HG03342 (cell line): ENCODE measurements at regions not wholly inside any gene's neighbourhood (a gene's known extent, or its start where the extent isn't known, plus 50 kb on each side); places are given as distances from the start of the nearest gene placed in this dataset.

Experiments used
- ATAC-seq: cut with Tn5 transposase; IDR thresholded peaks from one replicate; pipeline ENCODE4 v1.9.1; 2021; ENCODE audit warnings: mild to moderate bottlenecking, moderate library complexity; ENCODE audit not compliant: unreplicated experiment

DNA sequence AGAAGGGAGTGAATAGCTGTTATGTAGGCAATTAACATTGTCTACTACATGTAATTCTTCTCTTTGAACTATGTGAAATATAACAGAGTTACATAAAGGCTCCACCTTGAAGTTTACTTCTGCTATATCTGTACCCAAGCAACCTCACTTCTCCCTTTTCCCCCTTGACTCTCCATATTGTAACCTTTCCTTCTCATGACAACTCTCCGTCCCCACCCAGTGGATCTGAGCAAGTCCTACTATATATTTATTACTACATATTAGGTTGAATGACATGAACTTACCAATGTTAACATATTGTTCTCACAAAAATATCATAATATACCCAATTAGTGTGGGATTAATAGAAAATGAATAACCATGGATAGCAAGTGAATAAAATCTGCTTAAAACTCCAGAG lies 93.2 kb upstream of the ATP8A1 start:
- peak; percentile 58 for ATAC-seq

DNA sequence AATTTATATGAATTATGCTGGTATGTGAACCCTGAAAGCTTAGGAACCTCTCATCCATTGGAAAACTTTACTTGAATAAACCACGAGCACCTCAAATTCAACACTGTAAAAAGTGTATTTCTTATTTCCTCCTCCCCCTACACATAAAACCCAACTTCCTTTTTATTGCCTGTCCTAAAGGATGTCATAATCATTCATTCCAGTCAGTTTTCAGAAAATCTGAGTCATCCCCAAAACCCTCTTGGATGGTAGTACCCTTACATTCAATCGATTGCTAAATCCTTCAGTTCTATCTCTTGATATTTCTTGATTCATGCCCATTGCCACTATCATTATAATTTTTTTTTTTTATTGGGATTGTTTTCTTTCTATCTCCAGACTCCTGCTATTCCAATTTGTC lies 91.1 kb upstream of the ATP8A1 start:
- ATAC-seq, result no peak

DNA sequence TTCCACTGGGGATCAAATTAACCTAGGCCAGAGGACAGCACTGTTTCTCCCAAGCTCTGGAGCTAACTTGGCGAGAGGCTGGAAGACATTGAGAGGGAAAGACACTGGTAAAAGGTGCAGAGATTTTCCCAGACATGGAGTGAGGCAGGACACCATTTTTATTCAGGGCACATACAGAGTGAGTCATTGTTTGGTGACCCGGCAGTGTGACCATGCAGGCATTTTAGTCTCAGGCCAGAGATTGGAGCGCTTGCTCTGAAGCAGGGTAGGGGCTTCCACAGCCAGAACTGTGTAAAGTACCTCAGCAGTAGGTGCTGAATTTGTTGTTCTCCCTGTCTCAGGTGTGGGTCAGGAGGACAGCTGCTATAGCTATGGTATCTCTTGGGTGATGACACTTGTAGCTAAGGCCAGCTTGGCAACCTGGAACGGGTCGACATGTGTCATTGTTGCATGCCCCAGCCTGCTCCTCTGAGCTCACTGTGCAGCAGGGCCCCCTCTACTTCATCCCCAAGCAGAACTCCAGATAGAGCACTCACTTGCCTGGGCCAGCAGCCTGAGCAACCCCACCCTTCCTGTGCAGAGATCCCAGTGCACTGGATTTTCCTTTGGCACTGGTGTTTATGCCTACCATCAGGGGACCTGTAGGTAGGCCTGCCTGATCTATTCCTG lies 79.8 kb upstream of the ATP8A1 start:
- no peak for ATAC-seq

DNA sequence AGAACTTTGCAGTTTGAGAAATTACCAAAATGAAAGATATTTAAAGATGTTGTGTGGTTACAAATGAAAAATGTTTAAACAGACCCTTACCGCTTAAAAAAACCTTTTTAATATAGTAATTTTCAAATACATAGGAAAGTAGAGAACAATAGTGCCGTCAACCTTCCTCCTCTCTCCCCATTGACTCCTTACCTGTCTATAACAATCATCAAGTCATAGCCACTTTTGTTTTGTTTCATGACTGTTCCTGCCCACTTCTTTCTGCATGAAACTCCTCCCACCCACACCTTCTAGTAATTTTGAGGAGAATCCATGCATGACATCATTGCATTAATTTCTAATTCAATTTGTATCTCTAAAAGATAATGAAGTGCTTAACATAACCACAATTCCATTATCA lies 76.5 kb upstream of the ATP8A1 start:
- ATAC-seq, result no peak

DNA sequence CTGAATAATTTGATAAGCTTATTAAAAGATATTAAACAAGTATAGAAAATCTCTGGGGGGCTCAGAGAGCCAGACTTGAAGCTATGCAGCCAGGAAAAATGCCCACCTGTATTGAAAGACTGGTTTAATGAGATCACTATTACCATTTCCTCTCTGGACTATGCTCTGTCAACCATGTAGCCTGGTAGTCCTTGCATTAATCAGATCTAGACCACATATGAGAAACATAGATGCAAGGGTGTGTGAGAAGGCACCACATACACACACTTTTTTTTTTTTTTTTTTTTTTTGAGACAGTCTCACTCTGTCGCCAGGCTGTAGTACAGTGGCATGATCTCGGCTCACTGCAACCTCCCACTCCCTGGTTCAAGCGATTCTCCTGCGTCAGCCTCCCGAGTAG lies 75.9 kb upstream of the ATP8A1 start:
- ATAC-seq, result no peak

DNA sequence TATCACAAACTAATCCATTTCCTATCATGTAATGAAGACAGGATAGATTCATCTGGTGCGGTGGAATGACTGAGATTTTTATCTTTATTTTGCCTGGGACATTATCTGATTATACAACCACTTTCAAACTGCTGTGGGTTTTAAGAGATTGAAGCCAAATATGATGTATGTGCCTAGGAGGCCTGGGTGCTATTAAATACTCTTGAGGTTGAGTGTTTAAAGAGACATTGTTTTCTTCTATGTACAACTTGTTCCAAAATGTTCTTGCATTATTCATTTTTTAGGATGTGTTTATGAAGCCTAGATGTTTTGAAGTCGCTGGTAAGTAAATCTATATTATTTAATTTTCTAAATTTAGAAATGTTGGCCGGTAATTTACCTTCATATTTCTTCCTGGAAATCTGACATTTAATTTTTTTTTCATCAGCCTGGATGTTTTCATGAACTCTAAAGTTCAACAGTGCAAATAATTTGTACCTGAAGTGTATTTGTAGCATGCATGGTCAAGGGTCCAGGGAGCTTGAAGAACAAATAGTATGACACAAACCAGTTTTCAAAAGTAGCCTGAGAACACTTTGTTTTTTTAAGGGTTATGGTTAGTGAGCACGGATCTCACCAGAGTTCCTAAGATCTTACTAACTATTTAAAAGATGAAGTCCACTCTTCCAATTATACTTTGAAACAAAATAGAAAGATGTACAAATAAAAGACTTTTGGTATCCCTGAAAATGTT lies 72.8 kb upstream of the ATP8A1 start:
- ATAC-seq, result no peak

DNA sequence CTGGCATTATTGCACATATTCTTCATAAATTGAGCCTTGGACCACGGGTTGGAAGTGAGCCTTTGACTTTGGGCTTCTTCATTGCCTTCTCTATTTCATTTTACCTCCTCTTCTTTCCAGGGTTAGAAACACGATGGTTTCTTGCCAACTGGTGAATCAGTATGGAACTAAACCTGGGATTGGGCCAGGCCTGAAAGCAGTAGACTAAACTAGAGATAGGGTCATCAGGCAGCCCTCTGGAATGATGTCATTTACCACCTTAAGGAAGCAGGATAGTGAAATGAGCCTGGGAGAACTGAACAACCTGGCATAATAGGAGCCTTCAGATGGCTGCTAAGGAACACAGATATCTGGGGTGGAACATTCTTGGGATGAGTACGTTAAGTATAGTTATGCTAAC lies 67.5 kb upstream of the ATP8A1 start:
- ATAC-seq, result no peak

DNA sequence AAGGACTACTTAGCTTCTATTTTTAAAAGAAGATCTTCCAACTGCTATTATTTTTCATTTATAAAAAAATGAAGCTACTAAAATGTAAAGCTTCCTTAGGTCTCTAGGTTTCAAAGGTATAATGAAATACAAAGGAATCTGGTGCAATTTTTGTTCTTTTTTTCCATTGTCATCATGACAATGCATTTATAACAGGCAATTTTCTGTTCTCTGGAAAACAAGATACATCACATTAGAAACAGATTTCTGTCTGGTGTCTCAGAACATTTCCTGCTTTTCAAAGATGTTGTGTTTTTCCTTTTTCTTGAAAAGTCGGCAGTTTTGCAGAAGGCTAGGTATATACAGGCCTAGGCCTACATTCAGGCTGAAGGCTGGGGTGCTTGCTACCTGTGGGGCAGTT lies 63.6 kb upstream of the ATP8A1 start:
- no peak for ATAC-seq

DNA sequence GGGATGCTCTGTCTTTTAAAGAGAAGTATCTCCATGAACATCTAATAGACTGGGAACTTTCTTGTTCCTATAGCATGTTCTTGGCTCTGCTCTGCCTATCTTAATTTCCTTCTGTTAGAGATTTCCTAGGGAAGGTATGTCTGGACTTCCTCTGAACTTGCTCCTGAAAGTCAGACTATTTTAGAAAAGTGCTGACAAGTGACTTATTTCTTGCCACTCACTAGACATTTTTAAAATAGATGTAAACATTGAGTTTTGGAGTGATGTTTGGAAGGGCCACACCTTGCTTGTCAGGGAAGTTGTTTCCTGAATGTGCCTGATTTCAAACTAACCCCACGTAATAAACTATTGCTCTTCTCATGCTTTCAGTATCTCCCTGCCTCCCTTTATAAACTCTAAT lies 62.4 kb upstream of the ATP8A1 start:
- no peak for ATAC-seq

DNA sequence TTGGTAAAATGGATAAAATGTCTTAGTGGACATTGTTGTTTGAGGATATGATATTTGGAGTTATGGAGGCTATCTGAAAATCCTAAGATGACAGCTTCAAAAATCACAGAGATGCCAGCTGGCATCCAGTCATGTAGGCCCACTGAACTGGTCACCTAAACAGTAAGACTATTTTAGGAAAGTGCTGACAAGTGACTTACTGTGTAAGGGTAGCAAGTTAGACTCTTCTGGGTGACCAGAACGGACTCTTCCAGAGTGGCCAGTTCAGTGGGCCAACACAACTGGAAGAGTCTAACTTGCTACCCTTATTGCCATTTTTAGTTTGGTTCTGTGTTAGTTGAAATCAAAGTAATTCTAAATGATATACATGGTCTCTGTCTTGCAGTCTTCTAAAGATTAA lies 61.4 kb upstream of the ATP8A1 start:
- ATAC-seq, result no peak

DNA sequence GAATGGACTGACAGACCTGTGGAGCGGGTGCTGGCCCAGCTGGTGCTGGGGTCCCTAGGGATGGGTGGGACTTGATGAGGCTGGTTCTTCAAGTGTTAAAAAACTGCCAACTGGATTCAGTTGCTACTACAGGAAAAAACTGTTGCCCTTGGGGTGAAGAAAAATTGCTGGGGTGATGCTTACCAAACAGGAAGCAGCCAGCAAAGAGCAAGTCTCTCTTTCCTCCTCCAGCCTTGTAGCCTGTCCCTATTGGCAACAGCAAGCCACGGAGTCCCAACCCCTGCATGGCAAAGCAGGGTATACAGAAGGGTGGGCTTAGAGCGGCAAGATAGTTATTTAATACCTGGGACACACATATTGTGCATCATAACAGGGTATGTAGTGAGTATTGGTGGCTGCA lies 60.1 kb upstream of the ATP8A1 start:
- no peak for ATAC-seq

DNA sequence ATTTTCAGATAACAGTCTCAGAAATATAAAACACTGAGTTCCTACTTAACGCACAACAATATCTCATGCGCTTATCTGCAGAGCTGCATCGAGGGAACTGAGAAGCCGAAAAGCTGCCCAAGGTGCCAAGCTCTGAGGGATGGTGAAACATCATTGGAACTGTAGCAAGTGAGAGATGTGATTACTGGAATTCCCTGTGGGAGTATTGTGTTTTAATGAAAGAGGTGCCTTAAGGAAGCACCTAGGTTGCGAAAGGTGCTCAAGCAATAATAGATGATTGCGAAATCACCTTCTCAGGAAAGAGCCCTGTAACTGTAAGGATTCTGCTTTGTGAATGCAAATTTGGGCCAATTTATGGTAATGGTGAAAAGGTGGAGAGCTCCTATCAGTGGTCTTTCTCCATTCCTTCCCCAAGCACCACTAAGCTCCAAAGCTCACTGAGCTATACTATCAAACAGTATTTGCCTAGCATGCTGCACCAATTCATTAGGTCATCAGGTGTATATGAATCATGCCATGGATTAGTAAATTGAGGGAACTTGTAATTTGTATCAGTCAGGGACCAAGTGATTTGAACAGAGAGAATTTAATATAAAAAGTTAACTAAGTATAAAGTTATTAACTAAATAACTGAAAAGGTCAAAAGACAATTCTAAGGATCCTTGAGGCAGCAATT lies 59.0 kb upstream of the ATP8A1 start:
- ATAC-seq, result no peak

DNA sequence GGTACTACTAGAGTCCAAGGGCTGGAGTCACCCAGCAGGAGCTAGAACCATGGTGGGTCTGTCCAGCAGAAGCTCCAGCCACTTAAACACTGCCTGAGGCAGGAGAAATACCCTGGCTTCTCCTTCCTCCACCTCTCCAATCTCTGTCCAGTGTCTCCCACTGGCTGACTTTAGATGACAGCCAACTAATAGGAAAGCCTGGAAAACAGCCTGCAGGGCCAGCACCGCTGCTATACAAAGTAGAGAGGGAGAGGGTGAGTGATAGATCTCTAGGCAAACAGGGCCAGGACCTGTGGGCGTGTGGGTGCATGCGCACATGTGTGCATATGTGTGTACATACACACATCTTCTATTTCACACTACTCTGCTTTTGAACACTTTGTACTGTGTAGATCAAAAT lies 56.5 kb upstream of the ATP8A1 start:
- no peak for ATAC-seq

DNA sequence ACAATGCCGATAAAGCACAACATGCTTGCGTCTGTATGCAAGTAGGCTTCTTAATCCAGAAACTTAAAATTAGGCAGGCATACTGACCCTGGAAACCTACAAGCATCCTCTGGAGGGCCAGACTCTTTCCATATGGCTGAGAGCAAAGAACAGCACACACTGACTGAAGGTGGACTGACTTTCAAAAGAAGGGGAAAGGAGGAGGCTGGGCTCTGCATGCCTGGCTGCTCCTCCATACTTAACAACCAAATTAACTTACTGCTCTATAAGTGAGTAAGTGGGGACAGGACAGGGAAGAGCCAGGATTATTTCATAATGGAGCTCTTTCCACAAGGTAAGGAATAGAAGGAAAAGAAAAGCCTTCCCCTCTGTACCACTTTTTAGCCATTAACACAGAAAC lies 55.9 kb upstream of the ATP8A1 start:
- ATAC-seq, result no peak

DNA sequence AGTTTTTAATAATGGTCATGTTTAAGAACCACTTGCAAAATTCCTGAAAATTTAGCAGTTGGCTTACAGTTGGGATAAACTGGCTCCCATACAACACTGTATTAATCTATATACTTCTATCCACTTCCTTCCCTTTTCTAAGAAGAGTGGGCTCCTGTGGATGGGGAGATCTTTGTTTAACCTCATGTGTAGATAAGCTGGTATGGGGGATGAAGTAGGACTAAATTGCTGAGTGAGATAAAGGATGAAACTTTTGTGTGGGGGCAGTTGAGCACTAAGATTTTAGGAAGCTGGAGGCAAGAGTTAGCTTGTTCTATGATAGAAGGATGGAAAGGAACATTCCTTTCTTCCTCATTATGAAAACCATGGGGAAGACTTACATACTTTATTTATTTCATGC lies 54.6 kb upstream of the ATP8A1 start:
- ATAC-seq, result no peak

DNA sequence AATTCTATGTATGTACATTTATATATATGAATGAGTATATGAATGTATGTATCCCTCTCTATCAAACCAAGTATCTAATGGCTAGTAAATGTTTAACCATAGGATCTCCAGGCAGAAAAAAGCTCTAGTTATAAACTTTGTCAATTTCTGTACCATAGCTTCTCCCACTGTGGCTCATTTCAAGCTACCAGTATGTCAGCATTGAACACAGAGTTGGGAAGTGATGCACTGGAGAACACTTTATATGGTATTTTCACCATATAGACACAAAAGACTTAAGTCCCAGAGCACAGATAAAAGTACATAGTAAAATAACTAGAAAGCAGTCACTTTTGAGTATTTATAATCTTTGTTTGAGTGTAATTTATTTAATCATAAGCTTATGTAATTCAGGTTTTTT lies 53.9 kb upstream of the ATP8A1 start:
- ATAC-seq, result no peak

DNA sequence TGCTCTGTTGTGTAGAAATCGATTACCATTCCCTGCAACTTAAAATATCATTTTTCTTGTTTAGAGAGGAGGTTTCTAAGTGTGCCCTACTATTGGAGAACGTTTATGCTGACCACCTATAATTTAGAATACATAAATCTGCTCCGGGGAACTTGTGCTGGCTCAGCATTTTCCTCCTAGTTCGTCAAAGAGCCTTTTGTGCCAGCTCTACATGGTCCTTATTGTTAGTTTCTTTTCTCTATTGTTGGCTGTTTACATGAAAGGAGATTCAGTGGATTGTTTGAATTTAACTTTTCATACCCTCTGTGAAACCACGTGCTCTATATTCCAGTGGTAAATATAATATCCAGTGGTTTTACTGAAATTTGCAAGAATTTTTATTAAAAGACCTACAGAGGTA lies 53.4 kb upstream of the ATP8A1 start:
- ATAC-seq, result no peak

DNA sequence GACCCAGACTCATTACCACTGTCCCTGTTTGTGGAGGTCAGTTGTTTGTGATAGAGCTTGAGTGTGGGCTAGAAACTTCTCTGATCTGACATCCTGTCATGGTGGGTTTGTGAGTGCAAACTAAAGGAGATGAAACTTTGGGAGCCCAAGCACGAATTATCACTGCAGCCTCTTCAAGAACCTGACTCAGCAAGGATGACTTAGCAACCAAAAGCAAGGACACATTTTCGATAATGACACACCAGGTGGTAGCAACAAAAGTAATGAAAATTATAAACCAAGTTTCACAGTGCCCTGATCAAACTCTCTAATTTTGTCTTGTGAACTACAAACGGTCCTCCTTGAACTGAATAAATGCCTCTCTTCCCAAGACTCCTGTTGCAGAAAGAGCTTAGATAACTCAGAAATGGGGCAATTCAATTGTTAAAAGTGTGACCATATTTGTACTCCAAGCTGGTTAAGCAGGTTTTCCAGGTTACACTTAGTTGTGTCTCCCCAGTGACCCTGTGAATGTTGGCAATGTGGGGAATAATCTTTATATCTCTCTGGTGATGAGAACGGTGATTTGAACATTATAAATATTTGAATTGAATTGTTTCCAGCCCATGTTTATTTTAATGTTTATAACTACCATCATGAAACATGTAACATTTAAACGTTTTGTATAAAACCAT lies 52.6 kb upstream of the ATP8A1 start:
- ATAC-seq, result no peak

DNA sequence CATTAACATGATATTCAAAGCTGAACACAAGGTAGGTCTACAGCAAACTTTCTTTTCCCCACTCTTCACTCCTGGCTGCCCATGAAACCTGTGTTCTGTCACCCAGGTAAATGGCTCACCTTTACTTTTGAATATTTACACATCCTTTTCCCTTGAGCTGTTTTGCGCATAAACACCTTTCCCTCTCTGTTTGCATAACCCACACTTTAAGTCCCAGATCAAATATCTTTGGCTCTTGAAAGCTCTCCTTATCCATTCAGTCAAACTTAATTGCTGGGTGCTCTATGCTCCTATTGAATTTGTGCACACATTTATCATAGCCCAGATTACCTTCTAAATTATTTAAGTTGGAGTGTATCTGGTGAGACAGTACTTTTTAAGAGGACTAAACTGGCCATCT lies 51.7 kb upstream of the ATP8A1 start:
- no peak for ATAC-seq
